Tongue (tissue), 1 donor: ENCODE measurements at regions not wholly inside any gene's neighbourhood (a gene's known extent, or its start where the extent isn't known, plus 50 kb on each side); places are given as distances from the start of the nearest gene placed in this dataset.
"Not testable (repeated sequence)": the region's sequence is repeated elsewhere in the genome, so short reads cannot be mapped to it uniquely, and the experiment has no call there.

ENCODE experiments used
- DNase-seq: peaks from one replicate; pipeline ENCODE4 v3.0.0-alpha.2; 2015

- no peak for DNase-seq
Measured at GRCh38 chr2:7599462-7600258, 682.4 kb downstream of the RNF144A start.

GRCh38 chr2:7601990-7602389 is 684.8 kb downstream of the RNF144A start:
- no peak for DNase-seq

- peak; percentile 17 for DNase-seq
Measured at GRCh38 chr2:7604456-7604855, 687.2 kb downstream of the RNF144A start.

- DNase-seq, result no peak
Measured at GRCh38 chr2:7607441-7608173, 690.4 kb downstream of the RNF144A start.

- no peak for DNase-seq
Measured at GRCh38 chr2:7609556-7609955, 692.3 kb downstream of the RNF144A start.

- no peak for DNase-seq
Measured at GRCh38 chr2:7609974-7610373, 692.8 kb downstream of the RNF144A start.

GRCh38 chr2:7611750-7612149 is 694.5 kb downstream of the RNF144A start:
- DNase-seq, result no peak

GRCh38 chr2:7612969-7613368 is 695.8 kb downstream of the RNF144A start:
- DNase-seq, result no peak

- DNase-seq, result no peak
Measured at GRCh38 chr2:7613831-7614230, 696.6 kb downstream of the RNF144A start.

- no peak for DNase-seq
Measured at GRCh38 chr2:7618031-7618430, 700.8 kb downstream of the RNF144A start.

- DNase-seq, result no peak
Measured at GRCh38 chr2:7619203-7619970, 702.2 kb downstream of the RNF144A start.

GRCh38 chr2:7620255-7620654 is 703.0 kb downstream of the RNF144A start:
- DNase-seq, result no peak

- no peak for DNase-seq
Measured at GRCh38 chr2:7621018-7621814, 704.0 kb downstream of the RNF144A start.

- no peak for DNase-seq
Measured at GRCh38 chr2:7625392-7626138, 708.4 kb downstream of the RNF144A start.

- no peak for DNase-seq
Measured at GRCh38 chr2:7626139-7626537, 708.9 kb downstream of the RNF144A start.

GRCh38 chr2:7627583-7627982 is 710.4 kb downstream of the RNF144A start:
- no peak for DNase-seq

- DNase-seq, result no peak
Measured at GRCh38 chr2:7632420-7632819, 715.2 kb downstream of the RNF144A start.

- no peak for DNase-seq
Measured at GRCh38 chr2:7633566-7634153, 716.4 kb downstream of the RNF144A start.

- peak; percentile 14 for DNase-seq
Measured at GRCh38 chr2:7634409-7634808, 717.2 kb downstream of the RNF144A start.

- no peak for DNase-seq
Measured at GRCh38 chr2:7639476-7639875, 722.3 kb downstream of the RNF144A start.

GRCh38 chr2:7641272-7641671 is 724.1 kb downstream of the RNF144A start:
- not testable (repeated sequence) for DNase-seq
